MM.1S (cell line): ENCODE measurements at regions not wholly inside any gene's neighbourhood (a gene's known extent, or its start where the extent isn't known, plus 50 kb on each side); places are given as distances from the start of the nearest gene placed in this dataset.

Experiments used
- CTCF ChIP-seq: fragments of 300-600 bp; sonication (generic); IDR thresholded peaks from 2 replicates; pipeline ENCODE4 v1.5.1; 2016; ENCODE audit warnings: antibody characterized with exemption, low read length, mixed read lengths
- EZH2 ChIP-seq: fragments of 300-600 bp; sonication (generic); optimal IDR thresholded peaks from 2 replicates; pipeline ENCODE3; 2017; ENCODE audit warnings: low read depth, mild to moderate bottlenecking, antibody characterized with exemption, low read length, mixed read lengths
- EZH2phosphoT487 ChIP-seq: fragments of 300-600 bp; sonication (generic); IDR thresholded peaks from 2 replicates; pipeline ENCODE4 v1.6.1; 2018; ENCODE audit warnings: antibody characterized with exemption, low read length

GRCh38 chr3:15899388-15899787 is 101.6 kb upstream of the ANKRD28 start:
- TF ChIP-seq EZH2phosphoT487 = no peak
- no peak for TF ChIP-seq CTCF
- no peak for TF ChIP-seq EZH2
